HepG2 (cell line): ENCODE measurements at regions not wholly inside any gene's neighbourhood (a gene's known extent, or its start where the extent isn't known, plus 50 kb on each side); places are given as distances from the start of the nearest gene placed in this dataset.

ENCODE experiments used
- EP300 ChIP-seq, 3 experiments: sonication (generic) in 1 of 3; formaldehyde crosslinking in 1 of 3; IDR thresholded peaks; 2 replicates each; pipeline versions ENCODE4 v1.5.1 to v1.6.1; 2011 to 2020; ENCODE audit warnings: low read depth in 2 of 3, low read length in 2 of 3, borderline replicate concordance in 1 of 3, improper control_type of control experiment in 1 of 3, mild to moderate bottlenecking in 1 of 3, missing genetic modification reagents in 1 of 3, moderate library complexity in 1 of 3
- ZNF337 ChIP-seq: sonication (generic); formaldehyde crosslinking; IDR thresholded peaks from 2 replicates; pipeline ENCODE4 v1.5.1; 2020; ENCODE audit warnings: missing genetic modification reagents, low read depth, mild to moderate bottlenecking, borderline replicate concordance
- ZNF354B ChIP-seq: sonication (generic); formaldehyde crosslinking; IDR thresholded peaks from 2 replicates; pipeline ENCODE4 v1.8.0; 2022; ENCODE audit warnings: mild to moderate bottlenecking, missing genetic modification reagents
- TF ChIP-seq, protein P1 (sequence below): sonication (generic); formaldehyde crosslinking; IDR thresholded peaks from 2 replicates; pipeline ENCODE4 v1.5.0; 2020; ENCODE audit warnings: mild to moderate bottlenecking, missing genetic modification reagents, moderate library complexity
- TF ChIP-seq, protein P2 (sequence below): sonication (generic); formaldehyde crosslinking; IDR thresholded peaks from 2 replicates; pipeline ENCODE4 v1.4.0; 2020; ENCODE audit warnings: missing genetic modification reagents

GRCh38 chr3:56980798-56981390, 79.6 kb upstream of the SPATA12 start:
- TF ChIP-seq, protein P1, sequence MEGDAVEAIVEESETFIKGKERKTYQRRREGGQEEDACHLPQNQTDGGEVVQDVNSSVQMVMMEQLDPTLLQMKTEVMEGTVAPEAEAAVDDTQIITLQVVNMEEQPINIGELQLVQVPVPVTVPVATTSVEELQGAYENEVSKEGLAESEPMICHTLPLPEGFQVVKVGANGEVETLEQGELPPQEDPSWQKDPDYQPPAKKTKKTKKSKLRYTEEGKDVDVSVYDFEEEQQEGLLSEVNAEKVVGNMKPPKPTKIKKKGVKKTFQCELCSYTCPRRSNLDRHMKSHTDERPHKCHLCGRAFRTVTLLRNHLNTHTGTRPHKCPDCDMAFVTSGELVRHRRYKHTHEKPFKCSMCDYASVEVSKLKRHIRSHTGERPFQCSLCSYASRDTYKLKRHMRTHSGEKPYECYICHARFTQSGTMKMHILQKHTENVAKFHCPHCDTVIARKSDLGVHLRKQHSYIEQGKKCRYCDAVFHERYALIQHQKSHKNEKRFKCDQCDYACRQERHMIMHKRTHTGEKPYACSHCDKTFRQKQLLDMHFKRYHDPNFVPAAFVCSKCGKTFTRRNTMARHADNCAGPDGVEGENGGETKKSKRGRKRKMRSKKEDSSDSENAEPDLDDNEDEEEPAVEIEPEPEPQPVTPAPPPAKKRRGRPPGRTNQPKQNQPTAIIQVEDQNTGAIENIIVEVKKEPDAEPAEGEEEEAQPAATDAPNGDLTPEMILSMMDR (CRISPR knock-in tag): no peak
- TF ChIP-seq ZNF354B (CRISPR knock-in tag) (no peak), ZNF337 (no peak), EP300 (IDR thresholded peaks at IDR 0.05; ENCODE audit: low read depth in 2 of 2, low read length in 2 of 2) (no peak), EP300 (CRISPR knock-in tag; IDR thresholded peaks at IDR 0.05; ENCODE audit: borderline replicate concordance) (no peak)
- TF ChIP-seq, protein P2, sequence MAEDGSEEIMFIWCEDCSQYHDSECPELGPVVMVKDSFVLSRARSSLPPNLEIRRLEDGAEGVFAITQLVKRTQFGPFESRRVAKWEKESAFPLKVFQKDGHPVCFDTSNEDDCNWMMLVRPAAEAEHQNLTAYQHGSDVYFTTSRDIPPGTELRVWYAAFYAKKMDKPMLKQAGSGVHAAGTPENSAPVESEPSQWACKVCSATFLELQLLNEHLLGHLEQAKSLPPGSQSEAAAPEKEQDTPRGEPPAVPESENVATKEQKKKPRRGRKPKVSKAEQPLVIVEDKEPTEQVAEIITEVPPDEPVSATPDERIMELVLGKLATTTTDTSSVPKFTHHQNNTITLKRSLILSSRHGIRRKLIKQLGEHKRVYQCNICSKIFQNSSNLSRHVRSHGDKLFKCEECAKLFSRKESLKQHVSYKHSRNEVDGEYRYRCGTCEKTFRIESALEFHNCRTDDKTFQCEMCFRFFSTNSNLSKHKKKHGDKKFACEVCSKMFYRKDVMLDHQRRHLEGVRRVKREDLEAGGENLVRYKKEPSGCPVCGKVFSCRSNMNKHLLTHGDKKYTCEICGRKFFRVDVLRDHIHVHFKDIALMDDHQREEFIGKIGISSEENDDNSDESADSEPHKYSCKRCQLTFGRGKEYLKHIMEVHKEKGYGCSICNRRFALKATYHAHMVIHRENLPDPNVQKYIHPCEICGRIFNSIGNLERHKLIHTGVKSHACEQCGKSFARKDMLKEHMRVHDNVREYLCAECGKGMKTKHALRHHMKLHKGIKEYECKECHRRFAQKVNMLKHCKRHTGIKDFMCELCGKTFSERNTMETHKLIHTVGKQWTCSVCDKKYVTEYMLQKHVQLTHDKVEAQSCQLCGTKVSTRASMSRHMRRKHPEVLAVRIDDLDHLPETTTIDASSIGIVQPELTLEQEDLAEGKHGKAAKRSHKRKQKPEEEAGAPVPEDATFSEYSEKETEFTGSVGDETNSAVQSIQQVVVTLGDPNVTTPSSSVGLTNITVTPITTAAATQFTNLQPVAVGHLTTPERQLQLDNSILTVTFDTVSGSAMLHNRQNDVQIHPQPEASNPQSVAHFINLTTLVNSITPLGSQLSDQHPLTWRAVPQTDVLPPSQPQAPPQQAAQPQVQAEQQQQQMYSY (CRISPR knock-in tag): no peak
